ENCODE measurements at regions not wholly inside any gene's neighbourhood (a gene's known extent, or its start where the extent isn't known, plus 50 kb on each side); places are given as distances from the start of the nearest gene placed in this dataset.

DNA sequence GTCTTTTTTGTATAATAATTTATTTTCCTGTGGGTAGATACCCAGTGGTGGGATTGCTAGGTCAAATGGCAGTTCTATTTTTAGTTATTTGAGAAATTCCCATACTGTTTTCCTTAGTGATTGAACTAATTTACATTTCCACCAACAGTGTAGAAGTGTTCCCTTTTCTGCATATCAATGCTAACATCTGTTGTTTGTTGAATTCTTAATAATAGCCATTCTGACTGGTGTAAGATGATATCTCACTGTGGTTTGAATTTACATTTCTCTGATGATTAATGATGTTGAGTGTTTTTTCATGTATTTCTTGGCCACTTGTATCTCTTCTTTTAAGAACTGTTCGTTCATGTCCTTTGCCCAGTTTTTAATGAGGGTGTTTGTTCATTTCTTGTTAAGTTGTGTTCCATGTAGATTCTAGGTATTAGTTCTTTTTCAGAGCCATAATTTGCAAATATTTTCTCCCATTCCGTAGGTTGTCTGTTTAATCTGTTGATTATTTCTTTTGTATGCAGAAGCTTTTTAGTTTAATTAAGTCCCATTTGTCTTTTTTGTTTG lies 713.3 kb upstream of the EPHA6 start:
- DNase-seq = peak in 1 of 2 donors; percentile 20
- no peak for TF ChIP-seq EP300 (IDR thresholded peaks at IDR 0.05)
- TF ChIP-seq POLR2AphosphoS5 (IDR thresholded peaks at IDR 0.05) = no peak
- TF ChIP-seq, protein P1, sequence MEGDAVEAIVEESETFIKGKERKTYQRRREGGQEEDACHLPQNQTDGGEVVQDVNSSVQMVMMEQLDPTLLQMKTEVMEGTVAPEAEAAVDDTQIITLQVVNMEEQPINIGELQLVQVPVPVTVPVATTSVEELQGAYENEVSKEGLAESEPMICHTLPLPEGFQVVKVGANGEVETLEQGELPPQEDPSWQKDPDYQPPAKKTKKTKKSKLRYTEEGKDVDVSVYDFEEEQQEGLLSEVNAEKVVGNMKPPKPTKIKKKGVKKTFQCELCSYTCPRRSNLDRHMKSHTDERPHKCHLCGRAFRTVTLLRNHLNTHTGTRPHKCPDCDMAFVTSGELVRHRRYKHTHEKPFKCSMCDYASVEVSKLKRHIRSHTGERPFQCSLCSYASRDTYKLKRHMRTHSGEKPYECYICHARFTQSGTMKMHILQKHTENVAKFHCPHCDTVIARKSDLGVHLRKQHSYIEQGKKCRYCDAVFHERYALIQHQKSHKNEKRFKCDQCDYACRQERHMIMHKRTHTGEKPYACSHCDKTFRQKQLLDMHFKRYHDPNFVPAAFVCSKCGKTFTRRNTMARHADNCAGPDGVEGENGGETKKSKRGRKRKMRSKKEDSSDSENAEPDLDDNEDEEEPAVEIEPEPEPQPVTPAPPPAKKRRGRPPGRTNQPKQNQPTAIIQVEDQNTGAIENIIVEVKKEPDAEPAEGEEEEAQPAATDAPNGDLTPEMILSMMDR (IDR thresholded peaks at IDR 0.05) = no peak
- TF ChIP-seq POLR2A (IDR thresholded peaks at IDR 0.05) = no peak
- WGBS, 5 donors = 27 to 45% (median 42%) methylated on average over 2 of the region's 2 CpGs
- no peaks in the 10 kb centered on the region for H3K36me3 ChIP-seq
- H3K9me3 ChIP-seq = peaks cover 0 to 14% (median 0%) of the 10 kb centered on the region in 4 donors
- no peak overlapping the region for H3K27ac ChIP-seq
- H3K27me3 ChIP-seq = no peaks in the 10 kb centered on the region
- H3K4me3 ChIP-seq = no peak overlapping the region
- intact Hi-C loops (cut with DNase I; ENCODE audit: low total_unique reads) = no loop called here
- H3K4me1 ChIP-seq = no peaks in the 10 kb centered on the region

DNA sequence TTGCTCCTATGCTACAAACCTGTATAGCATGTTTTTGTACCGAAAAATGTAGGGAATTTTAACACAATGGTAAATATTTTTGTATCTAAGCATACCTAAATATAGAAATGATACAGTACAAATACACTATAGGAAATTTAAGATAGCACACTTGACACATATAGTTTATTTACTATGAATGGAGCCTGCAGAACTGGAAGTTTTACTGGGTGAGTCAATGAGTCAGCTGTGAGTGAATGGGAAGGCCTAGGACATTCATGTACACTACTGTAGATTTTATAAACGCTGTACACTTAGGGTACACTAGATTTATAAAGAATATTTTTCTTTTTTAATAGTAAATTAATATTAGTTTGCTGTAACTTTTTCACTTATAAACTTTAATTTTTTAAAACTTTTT lies 707.7 kb upstream of the EPHA6 start:
- no peak for DNase-seq
- Histone ChIP-seq H3K27me3 (no peaks in the 10 kb centered on the region), H3K36me3 (no peaks in the 10 kb centered on the region), H3K27ac (no peak overlapping the region), H3K4me3 (no peak overlapping the region), H3K9me3 (peaks cover 0 to 5% (median 0%) of the 10 kb centered on the region in 4 donors), H3K4me1 (no peaks in the 10 kb centered on the region)
- TF ChIP-seq, protein P1 (IDR thresholded peaks at IDR 0.05) = no peak
- TF ChIP-seq EP300 (IDR thresholded peaks at IDR 0.05) (no peak), POLR2AphosphoS5 (IDR thresholded peaks at IDR 0.05) (no peak), POLR2A (IDR thresholded peaks at IDR 0.05) (no peak)
- 47 to 69% (median 52%) methylated on average over 2 of the region's 2 CpGs for WGBS, 5 donors
- intact Hi-C loops (cut with DNase I; ENCODE audit: low total_unique reads) = no loop called here

Data from stomach (tissue), 8 donors.